IMR-90 (cell line): ENCODE measurements at regions not wholly inside any gene's neighbourhood (a gene's known extent, or its start where the extent isn't known, plus 50 kb on each side); places are given as distances from the start of the nearest gene placed in this dataset.

Experiments used
- ATAC-seq: fragments of 200-7000 bp; cut with Tn5 transposase; 2 replicates; pipeline ENCODE4 v1.9.1; 2020; ENCODE audit warnings: low read depth, mild to moderate bottlenecking, moderate library complexity
- BruUV-seq: library from RNA; stranded (reverse); fragments of 400-500 nt; replicated peaks from 2 replicates; lab custom pipeline; 2021; lab: Mats Ljungman, UMichigan
- CTCF ChIA-PET: fragments of 300-600 bp; formaldehyde crosslinking; extraction: SDS; loops from one replicate; lab custom pipeline; 2021; ENCODE audit warnings: antibody characterized with exemption; lab: Yijun Ruan, JAX
- POLR2A ChIA-PET: fragments of 300-600 bp; sonication (Branson Sonifier 250); formaldehyde crosslinking; loops from one replicate; lab custom pipeline; 2022; ENCODE audit warnings: antibody characterized with exemption; ENCODE audit not compliant: unreplicated experiment; lab: Charles Lee
- DNase-seq: peaks from one replicate; pipeline ENCODE4 v3.0.0; 2013
- H2AFZ ChIP-seq: replicated peaks from 2 replicates; pipeline ENCODE3; 2013; ENCODE audit warnings: low read length, mild to moderate bottlenecking; ENCODE audit not compliant: poor library complexity
- H2AK5ac ChIP-seq: 2 replicates; pipeline ENCODE4 v1.6.1; 2013; ENCODE audit warnings: low read depth, low read length, inconsistent platforms
- H2AK9ac ChIP-seq: replicated peaks from 2 replicates; pipeline ENCODE3; 2013; ENCODE audit warnings: mild to moderate bottlenecking, low read depth, low read length, moderate library complexity; ENCODE audit not compliant: poor library complexity
- H2BK120ac ChIP-seq: 2 replicates; pipeline ENCODE4 v1.6.1; 2013; ENCODE audit warnings: low read depth, low read length, inconsistent platforms
- H2BK15ac ChIP-seq: 3 replicates; pipeline ENCODE4 v1.6.1; 2013; ENCODE audit warnings: low read depth, low read length, inconsistent platforms
- H2BK20ac ChIP-seq: 2 replicates; pipeline ENCODE4 v1.6.1; 2013; ENCODE audit warnings: low read depth, mild to moderate bottlenecking, inconsistent platforms, low read length, moderate library complexity
- H2BK5ac ChIP-seq: 2 replicates; pipeline ENCODE4 v1.6.1; 2013; ENCODE audit warnings: mild to moderate bottlenecking, low read depth, low read length, inconsistent platforms; ENCODE audit not compliant: poor library complexity, severe bottlenecking
- H3K14ac ChIP-seq: replicated peaks from 2 replicates; pipeline ENCODE4 v1.6.1; 2013; ENCODE audit warnings: low read depth, low read length, inconsistent platforms
- H3K18ac ChIP-seq: 2 replicates; pipeline ENCODE4 v1.6.1; 2013; ENCODE audit warnings: low read depth, low read length, control low read depth
- H3K23ac ChIP-seq: 2 replicates; pipeline ENCODE4 v1.6.1; 2013; ENCODE audit warnings: low read depth, low read length, inconsistent platforms
- H3K27ac ChIP-seq: 2 replicates; pipeline ENCODE4 v1.5.1; 2013; ENCODE audit warnings: mild to moderate bottlenecking, control low read depth, low read length; ENCODE audit not compliant: insufficient read depth
- H3K27me3 ChIP-seq: 2 replicates; pipeline ENCODE4 v1.6.1; 2013; ENCODE audit warnings: low read length; ENCODE audit not compliant: control insufficient read depth, insufficient read depth
- H3K36me3 ChIP-seq: 2 replicates; pipeline ENCODE4 v1.6.1; 2013; ENCODE audit warnings: low read length, mixed read lengths; ENCODE audit not compliant: control insufficient read depth, insufficient read depth
- H3K4ac ChIP-seq: 2 replicates; pipeline ENCODE4 v1.6.1; 2013; ENCODE audit warnings: low read depth, low read length, inconsistent platforms
- H3K4me1 ChIP-seq: 2 replicates; pipeline ENCODE4 v1.6.1; 2013; ENCODE audit warnings: low read length, mixed read lengths; ENCODE audit not compliant: control insufficient read depth, insufficient read depth
- H3K4me2 ChIP-seq: 2 replicates; pipeline ENCODE4 v1.6.1; 2013; ENCODE audit warnings: low read depth, mild to moderate bottlenecking, control low read depth, low read length, moderate library complexity
- H3K4me3 ChIP-seq: 2 replicates; pipeline ENCODE4 v1.5.1; 2013; ENCODE audit warnings: low read depth, mild to moderate bottlenecking, control low read depth, low read length, moderate library complexity; ENCODE audit not compliant: insufficient read depth
- H3K56ac ChIP-seq: 2 replicates; pipeline ENCODE4 v1.6.1; 2013; ENCODE audit warnings: low read length, inconsistent platforms; ENCODE audit not compliant: insufficient read depth; ENCODE audit errors: extremely low read depth
- H3K79me1 ChIP-seq, 2 experiments: 2 replicates each; pipeline ENCODE4 v1.6.1; 2013; ENCODE audit warnings: low read length in 2 of 2, inconsistent platforms in 1 of 2, low read depth in 1 of 2
- H3K9ac ChIP-seq: 2 replicates; pipeline ENCODE4 v1.6.1; 2013; ENCODE audit warnings: low read depth, low read length, control low read depth
- H3K9me1 ChIP-seq: 2 replicates; pipeline ENCODE4 v1.6.1; 2013; ENCODE audit warnings: low read length, inconsistent platforms; ENCODE audit not compliant: insufficient read depth
- H3K9me3 ChIP-seq: 2 replicates; pipeline ENCODE4 v1.6.1; 2013; ENCODE audit warnings: low read length; ENCODE audit not compliant: control insufficient read depth, insufficient read depth
- H4K20me1 ChIP-seq: 2 replicates; pipeline ENCODE4 v1.6.1; 2013; ENCODE audit warnings: low read length, inconsistent platforms; ENCODE audit not compliant: insufficient read depth
- H4K5ac ChIP-seq: 2 replicates; pipeline ENCODE4 v1.6.1; 2013; ENCODE audit warnings: mild to moderate bottlenecking, low read depth, low read length, control low read depth
- H4K8ac ChIP-seq, 2 experiments: 2 replicates each; pipeline ENCODE4 v1.6.1; 2013; ENCODE audit warnings: low read depth in 2 of 2, low read length in 2 of 2, control low read depth in 1 of 2, inconsistent platforms in 1 of 2
- H4K91ac ChIP-seq: 2 replicates; pipeline ENCODE4 v1.6.1; 2013; ENCODE audit warnings: low read depth, low read length, inconsistent platforms; ENCODE audit not compliant: insufficient read depth
- BHLHE40 ChIP-seq: fragments of 150-350 bp; IDR thresholded peaks from 2 replicates; pipeline ENCODE4 v1.6.1; 2016; ENCODE audit warnings: mild to moderate bottlenecking, low read depth, low read length
- CEBPB ChIP-seq: IDR thresholded peaks from 2 replicates; pipeline ENCODE4 v1.6.1; 2012; ENCODE audit warnings: low read depth, low read length, improper control_type of control experiment
- CHD1 ChIP-seq: IDR thresholded peaks from 2 replicates; pipeline ENCODE4 v1.6.1; 2012; ENCODE audit warnings: low read depth, low read length, improper control_type of control experiment
- CTCF ChIP-seq: conservative IDR thresholded peaks from 2 replicates; pipeline ENCODE4 v1.5.1; 2012; ENCODE audit warnings: mild to moderate bottlenecking, low read depth, low read length, improper control_type of control experiment
- ELK1 ChIP-seq: fragments of 150-350 bp; IDR thresholded peaks from 2 replicates; pipeline ENCODE4 v1.6.1; 2016; ENCODE audit warnings: low read depth, mild to moderate bottlenecking, low read length, moderate library complexity, borderline replicate concordance
- MAFK ChIP-seq: IDR thresholded peaks from 2 replicates; pipeline ENCODE4 v1.6.1; 2012; ENCODE audit warnings: low read depth, low read length, improper control_type of control experiment
- NFE2L2 ChIP-seq: fragments of 150-350 bp; IDR thresholded peaks from 2 replicates; pipeline ENCODE4 v1.6.1; 2016; ENCODE audit warnings: low read depth, mild to moderate bottlenecking, low read length
- POLR2A ChIP-seq: IDR thresholded peaks from 2 replicates; pipeline ENCODE4 v1.6.1; 2012; ENCODE audit warnings: mild to moderate bottlenecking, low read depth, low read length
- RAD21 ChIP-seq: IDR thresholded peaks from 2 replicates; pipeline ENCODE4 v1.6.1; 2012; ENCODE audit warnings: low read length, improper control_type of control experiment
- RCOR1 ChIP-seq: IDR thresholded peaks from 2 replicates; pipeline ENCODE4 v1.6.1; 2012; ENCODE audit warnings: mild to moderate bottlenecking, low read length, improper control_type of control experiment; ENCODE audit not compliant: insufficient replicate concordance
- RFX5 ChIP-seq: IDR thresholded peaks from 2 replicates; pipeline ENCODE4 v1.8.0; 2012; ENCODE audit warnings: low read depth, mild to moderate bottlenecking, low read length, moderate library complexity
- USF2 ChIP-seq: fragments of 150-350 bp; IDR thresholded peaks from 2 replicates; pipeline ENCODE4 v1.6.1; 2017; ENCODE audit warnings: mild to moderate bottlenecking, antibody characterized with exemption, low read length, low read depth
- WGBS, 2 experiments: methylation state at CpG; one replicate each; pipeline versions ENCODE4 v1.1.5 to v1.1.7; 2013; ENCODE audit warnings: missing lambda C conversion rate in 2 of 2; ENCODE audit not compliant: insufficient read length in 1 of 2; ENCODE audit errors: extremely low coverage in 2 of 2; 5-methylcytosine and 5-hydroxymethylcytosine counted together
- dilution Hi-C: fragments of 300-500 bp; cut with HindIII; formaldehyde crosslinking; loops from one replicate; pipeline ENCODE4 v1.14.3; 2018; ENCODE audit warnings: low sequenced_read_pairs; ENCODE audit not compliant: unreplicated experiment
- in situ Hi-C: fragments of 300-500 bp; cut with MboI; formaldehyde crosslinking; loops from 3 replicates; pipeline ENCODE4 v1.14.3; 2019; ENCODE audit warnings: low sequenced_read_pairs, inconsistent platforms, mixed read lengths
- intact Hi-C: fragments of 100-400 bp; cut with micrococcal nuclease; formaldehyde crosslinking; loops from 2 replicates; pipeline ENCODE4 v1.10.0; 2022

GRCh38 chr5:130964231-130965202 lies 200.5 kb downstream of the HINT1 start:
- no peaks in the 10 kb centered on the region for H4K20me1 ChIP-seq
- H3K14ac ChIP-seq, result no peak overlapping the region
- no peaks in the 10 kb centered on the region for H3K4me1 ChIP-seq
- DNase-seq (no peak), ATAC-seq (no peak)
- no peak overlapping the region for H2AK9ac ChIP-seq
- no peak overlapping the region for H4K8ac ChIP-seq
- no peak overlapping the region for H3K23ac ChIP-seq
- H2AK5ac ChIP-seq, result no peak overlapping the region
- H3K79me1 ChIP-seq, result no peaks in the 10 kb centered on the region
- dilution Hi-C loops, result no loop called here
- H3K27ac ChIP-seq, result no peak overlapping the region
- no peaks in the 10 kb centered on the region for H3K9me1 ChIP-seq
- H3K27me3 ChIP-seq, result no peaks in the 10 kb centered on the region
- intact Hi-C loops, result no loop called here
- H2AFZ ChIP-seq, result no peak overlapping the region
- H2BK5ac ChIP-seq, result no peak overlapping the region
- no peak overlapping the region for H3K18ac ChIP-seq
- H3K9me3 ChIP-seq, result no peaks in the 10 kb centered on the region
- no peak overlapping the region for H4K91ac ChIP-seq
- no CpG with 5 or more reads among the region's 3 CpGs for WGBS, 2 experiments
- no peak overlapping the region for H3K4ac ChIP-seq
- ChIA-PET POLR2A (no interaction called here), CTCF (interaction anchor here (1.2 kb wide), 1 partner anchor 10 kb away, joined by 3 read pairs; no protein-coding TSS in a partner anchor)
- in situ Hi-C loops, result no loop called here
- H4K5ac ChIP-seq, result no peak overlapping the region
- no peak for TF ChIP-seq CTCF
- TF ChIP-seq NFE2L2, result no peak
- no peak for TF ChIP-seq CEBPB
- no peak for TF ChIP-seq RCOR1
- no peak for TF ChIP-seq RAD21
- TF ChIP-seq ELK1, result no peak
- TF ChIP-seq CHD1, result no peak
- no peak for TF ChIP-seq BHLHE40
- no peak for TF ChIP-seq RFX5
- no peak for TF ChIP-seq USF2
- TF ChIP-seq POLR2A, result no peak
- no peak for TF ChIP-seq MAFK
- H2BK15ac ChIP-seq, result no peak overlapping the region
- no peak overlapping the region for H2BK120ac ChIP-seq
- no peak overlapping the region for H3K4me3 ChIP-seq
- no peak overlapping the region for H3K4me2 ChIP-seq
- no peaks in the 10 kb centered on the region for H3K36me3 ChIP-seq
- H2BK20ac ChIP-seq, result no peak overlapping the region
- no peak overlapping the region for H3K56ac ChIP-seq
- no TSS peak for BruUV-seq
- H3K9ac ChIP-seq, result no peak overlapping the region
